GM10266 (cell line): ENCODE measurements at regions not wholly inside any gene's neighbourhood (a gene's known extent, or its start where the extent isn't known, plus 50 kb on each side); places are given as distances from the start of the nearest gene placed in this dataset.

Source experiments
- DNase-seq: peaks from one replicate; pipeline ENCODE4 v3.0.0; 2012; ENCODE audit errors: extremely low spot score
- TF ChIP-seq, protein P1 (sequence below): IDR thresholded peaks from 2 replicates; pipeline ENCODE4 v1.5.1; 2012; ENCODE audit warnings: mild to moderate bottlenecking, low read depth; ENCODE audit not compliant: control insufficient read depth, insufficient read depth; ENCODE audit errors: missing control alignments

DNA sequence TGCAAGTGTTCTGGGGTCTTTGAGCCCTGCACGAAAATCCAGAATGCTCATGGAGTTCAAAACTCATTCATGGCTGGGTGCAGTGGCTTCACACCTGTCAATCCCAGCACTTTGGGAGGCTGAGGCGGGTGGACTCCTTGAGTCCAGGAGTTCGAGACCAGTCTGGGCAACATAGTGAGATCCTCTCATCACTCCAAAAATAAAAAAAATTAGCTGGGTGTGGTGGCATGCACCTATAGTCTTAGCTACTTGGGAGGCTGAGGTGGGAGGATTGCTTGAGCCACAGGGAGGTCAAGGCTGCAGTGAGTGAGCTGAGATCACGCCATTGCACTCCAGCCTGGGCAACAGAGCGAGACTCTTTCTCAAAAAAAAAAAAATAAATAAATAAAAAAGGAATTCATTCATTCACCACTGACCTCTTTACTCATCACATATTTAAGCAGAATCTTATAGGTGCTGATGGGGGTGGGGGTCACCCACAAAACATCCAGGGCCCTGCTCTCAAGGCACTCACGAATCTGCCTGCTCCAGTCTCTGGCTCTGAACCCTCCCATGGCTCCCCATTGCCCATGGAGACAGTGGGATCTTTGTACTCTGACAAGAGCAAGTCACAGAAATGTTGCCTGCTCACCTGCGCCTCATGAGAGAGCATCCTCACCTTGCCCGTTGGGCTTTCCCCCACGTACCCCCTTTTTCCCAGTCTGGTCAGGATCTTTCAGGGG is 76.7 kb upstream of the IER5L start:
- TF ChIP-seq, protein P1, sequence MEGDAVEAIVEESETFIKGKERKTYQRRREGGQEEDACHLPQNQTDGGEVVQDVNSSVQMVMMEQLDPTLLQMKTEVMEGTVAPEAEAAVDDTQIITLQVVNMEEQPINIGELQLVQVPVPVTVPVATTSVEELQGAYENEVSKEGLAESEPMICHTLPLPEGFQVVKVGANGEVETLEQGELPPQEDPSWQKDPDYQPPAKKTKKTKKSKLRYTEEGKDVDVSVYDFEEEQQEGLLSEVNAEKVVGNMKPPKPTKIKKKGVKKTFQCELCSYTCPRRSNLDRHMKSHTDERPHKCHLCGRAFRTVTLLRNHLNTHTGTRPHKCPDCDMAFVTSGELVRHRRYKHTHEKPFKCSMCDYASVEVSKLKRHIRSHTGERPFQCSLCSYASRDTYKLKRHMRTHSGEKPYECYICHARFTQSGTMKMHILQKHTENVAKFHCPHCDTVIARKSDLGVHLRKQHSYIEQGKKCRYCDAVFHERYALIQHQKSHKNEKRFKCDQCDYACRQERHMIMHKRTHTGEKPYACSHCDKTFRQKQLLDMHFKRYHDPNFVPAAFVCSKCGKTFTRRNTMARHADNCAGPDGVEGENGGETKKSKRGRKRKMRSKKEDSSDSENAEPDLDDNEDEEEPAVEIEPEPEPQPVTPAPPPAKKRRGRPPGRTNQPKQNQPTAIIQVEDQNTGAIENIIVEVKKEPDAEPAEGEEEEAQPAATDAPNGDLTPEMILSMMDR = no peak
- no peak for DNase-seq

DNA sequence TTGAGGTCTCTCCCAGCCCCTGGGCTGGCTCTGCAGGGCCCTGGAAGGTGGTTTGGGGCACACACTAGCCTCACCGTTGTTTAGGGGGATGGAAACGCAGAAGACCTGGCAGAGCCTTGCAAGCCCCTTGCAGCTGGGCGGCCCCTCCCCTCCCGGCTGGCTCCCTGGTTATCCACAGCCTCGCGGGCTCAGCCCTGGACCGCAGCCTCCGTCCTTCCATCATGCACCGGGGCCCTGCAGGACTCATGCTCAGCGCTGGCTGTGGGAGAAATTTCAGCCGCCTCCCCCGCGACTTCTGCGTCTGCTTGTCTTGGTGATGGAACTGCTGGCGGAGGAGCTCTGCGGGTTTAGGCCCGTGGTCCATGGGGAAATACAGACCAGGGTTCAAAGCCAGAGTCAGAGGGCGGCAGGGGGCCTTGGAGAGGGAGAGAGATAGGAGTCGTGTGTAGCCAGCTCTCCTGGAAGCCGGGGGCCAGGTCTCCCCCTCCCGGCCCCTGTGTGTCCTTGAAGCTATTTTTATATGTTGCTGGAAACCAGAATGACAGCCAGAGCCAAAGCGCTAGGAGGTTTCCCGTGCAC is 75.8 kb upstream of the IER5L start:
- TF ChIP-seq, protein P1 = no peak
- no peak for DNase-seq

DNA sequence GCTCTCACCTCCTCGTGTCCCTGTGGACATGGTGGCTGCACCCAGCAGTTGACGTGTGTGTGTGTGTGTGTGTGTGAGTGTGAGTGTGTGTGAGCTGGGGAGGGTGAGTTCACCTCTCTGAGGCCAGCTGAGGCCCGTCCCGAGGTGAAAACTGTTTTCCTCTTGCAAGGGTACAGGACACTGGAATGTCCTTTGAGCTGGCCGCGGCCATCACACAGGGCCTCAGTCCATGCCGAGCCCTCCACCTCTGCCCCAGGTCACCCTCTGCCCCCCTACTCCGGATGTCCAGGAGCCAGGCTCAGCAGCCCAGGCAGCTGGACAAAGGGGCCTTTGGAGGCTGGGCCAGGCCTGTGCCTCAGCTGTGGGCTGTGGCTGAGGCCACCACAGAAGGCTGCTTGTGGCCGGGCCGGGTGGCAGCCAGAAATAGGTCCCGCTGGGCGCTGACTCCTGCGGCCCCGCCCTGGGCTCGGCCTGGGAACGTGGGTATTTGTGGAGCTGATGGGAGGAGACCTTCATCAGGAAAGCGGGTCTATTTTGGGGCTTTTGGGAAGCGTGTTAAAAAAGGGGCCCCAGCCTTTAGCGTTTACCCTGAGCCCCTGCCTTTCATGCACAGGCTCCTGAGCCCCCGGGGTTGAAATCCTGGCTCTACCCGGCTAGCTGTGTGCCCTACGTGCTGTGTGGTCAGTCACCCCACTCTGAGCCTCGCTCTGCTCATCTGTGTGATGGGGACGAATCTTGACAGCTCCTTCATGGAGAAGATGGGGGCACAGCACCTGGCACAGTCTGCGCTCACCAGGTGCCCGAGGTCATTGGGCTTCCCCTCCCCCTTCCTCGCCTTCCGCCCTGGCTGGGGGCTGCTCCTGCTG is 75.1 kb upstream of the IER5L start:
- TF ChIP-seq, protein P1 = no peak
- DNase-seq = no peak

DNA sequence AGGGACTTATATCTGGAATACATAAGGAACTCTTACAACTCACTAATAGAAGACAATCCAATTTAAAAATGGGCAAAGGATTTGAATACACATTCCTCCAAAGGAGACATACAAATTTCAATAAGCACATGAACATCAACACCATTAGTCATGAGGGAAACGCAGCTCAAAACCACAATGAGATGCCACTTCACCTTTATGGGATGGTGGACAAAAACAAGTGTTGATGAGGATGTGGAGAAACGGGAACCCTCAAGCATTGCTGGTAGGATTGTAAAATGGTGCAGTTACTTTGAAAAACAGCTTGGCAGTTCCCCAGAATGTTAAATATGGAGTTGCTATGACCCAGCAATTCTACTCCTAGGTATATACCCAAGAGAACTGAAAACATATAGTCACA is 72.7 kb upstream of the IER5L start:
- no peak for DNase-seq
- TF ChIP-seq, protein P1 = no peak

DNA sequence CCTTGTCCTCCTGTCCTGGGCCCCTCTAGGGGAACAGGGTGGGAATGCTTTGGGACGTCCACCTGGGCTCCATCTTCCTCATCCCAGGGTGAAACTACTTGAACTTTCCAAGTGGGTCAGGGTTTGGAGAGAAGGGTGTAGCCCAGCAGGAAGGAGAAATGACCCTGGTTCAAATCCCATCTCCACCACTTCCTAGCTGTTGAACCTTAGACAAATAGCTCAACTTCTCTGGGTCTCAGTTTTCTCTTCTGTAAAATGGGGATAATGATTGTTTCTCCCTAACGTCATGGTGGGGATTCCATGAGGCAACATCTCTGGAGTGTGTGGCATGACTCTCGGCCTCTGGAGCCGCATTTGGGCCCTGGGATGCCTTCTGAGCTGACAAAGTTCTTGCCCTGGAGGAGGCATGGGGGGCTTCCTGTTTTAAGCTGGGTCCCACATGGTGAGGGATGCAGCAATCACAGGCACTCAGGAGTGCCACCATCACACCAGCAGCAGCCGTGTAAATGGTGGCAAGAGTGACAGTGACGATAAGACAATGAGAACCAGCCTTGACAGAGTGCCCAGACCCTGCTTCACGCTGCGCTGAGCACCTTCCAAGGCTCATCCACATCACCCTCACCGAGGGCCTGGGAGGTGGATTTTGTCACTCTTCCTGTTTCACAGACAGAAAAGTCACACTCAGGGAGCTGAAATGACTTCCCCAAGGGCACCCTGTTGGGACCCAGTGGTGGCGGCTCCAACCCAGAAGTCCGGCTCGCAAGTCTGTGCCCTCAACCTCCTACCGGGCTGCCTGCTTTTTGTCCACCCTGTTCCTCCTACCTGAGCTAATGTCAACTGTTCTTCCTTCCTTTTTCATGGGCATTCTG is 69.5 kb upstream of the IER5L start:
- TF ChIP-seq, protein P1 = no peak
- no peak for DNase-seq

DNA sequence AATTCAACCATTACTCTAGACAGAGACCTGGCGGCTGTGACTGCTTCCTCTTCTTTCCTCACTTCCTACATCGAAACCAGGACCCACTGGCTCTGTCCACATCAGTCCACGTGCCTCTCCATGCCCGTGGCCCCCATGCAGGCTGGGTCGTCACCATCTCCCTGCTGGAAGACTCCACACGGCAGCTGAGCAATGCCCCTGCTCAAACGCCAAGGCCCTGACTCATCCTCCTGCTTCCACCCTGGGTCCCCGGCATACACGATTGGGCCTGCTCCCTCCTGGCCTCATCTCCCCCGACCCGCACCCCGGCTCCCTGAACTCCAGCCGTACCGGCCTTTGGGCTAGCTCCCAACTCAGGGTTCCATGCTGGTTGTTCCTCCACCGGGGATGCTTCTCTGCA is 67.2 kb upstream of the IER5L start:
- TF ChIP-seq, protein P1 = no peak
- DNase-seq = no peak
